K562 (cell line): ENCODE measurements at regions not wholly inside any gene's neighbourhood (a gene's known extent, or its start where the extent isn't known, plus 50 kb on each side); places are given as distances from the start of the nearest gene placed in this dataset.

ENCODE experiments used
- ATAC-seq: fragments of 200-7000 bp; cut with Tn5 transposase; 3 replicates; pipeline ENCODE4 v1.9.1; 2020; ENCODE audit warnings: moderate library complexity
- BruUV-seq: library from RNA; stranded (reverse); fragments of 400-500 nt; replicated peaks from 2 replicates; lab custom pipeline; 2021; lab: Mats Ljungman, UMichigan
- CTCF ChIA-PET: fragments of 300-600 bp; formaldehyde crosslinking; extraction: SDS; loops from one replicate; lab custom pipeline; 2021; ENCODE audit warnings: low intra/inter-chr PET ratio; lab: Yijun Ruan, JAX
- POLR2A ChIA-PET: fragments of 300-600, 350-650 bp; sonication (Branson Sonifier 250); formaldehyde crosslinking; extraction: SDS; loops from one replicate; lab custom pipeline; 2021; ENCODE audit warnings: antibody characterized with exemption, inconsistent platforms; lab: Yijun Ruan, JAX
- DNase-seq, 4 experiments: peaks; one replicate each; pipeline versions ENCODE4 v3.0.0 to v3.0.0-alpha.2; 2011 to 2018; ENCODE audit warnings: low spot score in 3 of 4, mixed read lengths in 3 of 4; ENCODE audit errors: extremely low read depth in 1 of 4
- FAIRE-seq: peaks from 2 replicates; lab custom pipeline; 2011; peaks lifted over from hg19 to GRCh38; lab: Jason Lieb, UNC
- H2AFZ ChIP-seq: 2 replicates; pipeline ENCODE4 v1.6.0; 2011; ENCODE audit warnings: low read depth, low read length, control low read depth, inconsistent platforms
- H3K27ac ChIP-seq: fragments of 200-600 bp; 3 replicates; pipeline ENCODE4 v1.8.0; 2011; ENCODE audit warnings: low read depth, mild to moderate bottlenecking, control low read depth, inconsistent platforms, low read length, moderate library complexity, mixed read lengths; ENCODE audit errors: extremely low read depth
- H3K27me3 ChIP-seq, 2 experiments: fragments of 300-600 bp in 1 of 2; 2 replicates in 1 of 2; 3 replicates in 1 of 2; pipeline versions ENCODE4 v1.6.0 to v1.8.0; 2011; ENCODE audit warnings: inconsistent platforms in 2 of 2, low read length in 2 of 2, mild to moderate bottlenecking in 1 of 2, mixed read lengths in 1 of 2, moderate library complexity in 1 of 2; ENCODE audit not compliant: control insufficient read depth in 2 of 2, insufficient read depth in 2 of 2
- H3K36me3 ChIP-seq: fragments of 300-600 bp; 3 replicates; pipeline ENCODE4 v1.8.0; 2011; ENCODE audit warnings: mild to moderate bottlenecking, low read length, inconsistent platforms; ENCODE audit not compliant: control insufficient read depth, insufficient read depth
- H3K4me1 ChIP-seq, 2 experiments: fragments of 200-600 bp in 1 of 2; replicated peaks in 1 of 2; 2 replicates in 1 of 2; 3 replicates in 1 of 2; pipeline versions ENCODE4 v1.5.1 to v1.8.0; 2011; ENCODE audit warnings: inconsistent platforms in 2 of 2, low read length in 2 of 2, mild to moderate bottlenecking in 1 of 2, mixed read lengths in 1 of 2, moderate library complexity in 1 of 2; ENCODE audit not compliant: control insufficient read depth in 2 of 2, insufficient read depth in 2 of 2
- H3K4me2 ChIP-seq: 2 replicates; pipeline ENCODE4 v1.6.1; 2011; ENCODE audit warnings: low read length, control low read depth, inconsistent platforms, mixed read lengths; ENCODE audit not compliant: insufficient read depth
- H3K4me3 ChIP-seq: fragments of 200-600 bp; sonication (generic), shearing (Covaris generic); 2 replicates; pipeline ENCODE4 v1.5.1; 2016; ENCODE audit warnings: control low read depth, inconsistent platforms
- H3K79me2 ChIP-seq: fragments of 200-600 bp; 3 replicates; pipeline ENCODE4 v1.8.0; 2011; ENCODE audit warnings: low read length, inconsistent platforms; ENCODE audit not compliant: control insufficient read depth, insufficient read depth
- H3K9ac ChIP-seq, 2 experiments: 2 replicates each; pipeline versions ENCODE4 v1.6.0 to v1.6.1; 2011; ENCODE audit warnings: low read depth in 2 of 2, low read length in 2 of 2, control low read depth in 1 of 2, inconsistent platforms in 1 of 2, mild to moderate bottlenecking in 1 of 2, mixed read lengths in 1 of 2; ENCODE audit not compliant: insufficient read depth in 1 of 2
- H3K9me1 ChIP-seq: one replicate; pipeline ENCODE4 v1.6.0; 2011; ENCODE audit warnings: inconsistent platforms, mild to moderate bottlenecking, low read length, moderate library complexity; ENCODE audit not compliant: control insufficient read depth, insufficient read depth
- H3K9me3 ChIP-seq: replicated peaks from 2 replicates; pipeline ENCODE4 v1.5.1; 2011; ENCODE audit warnings: low read depth, low read length, inconsistent platforms; ENCODE audit not compliant: control insufficient read depth, insufficient read depth
- H4K20me1 ChIP-seq: replicated peaks from 2 replicates; pipeline ENCODE4 v1.6.1; 2011; ENCODE audit warnings: low read length, inconsistent platforms, mixed read lengths; ENCODE audit not compliant: control insufficient read depth, insufficient read depth
- ELF1 ChIP-seq: fragments of 200-800 bp; sonication (Bioruptor generic); IDR thresholded peaks from 2 replicates; pipeline ENCODE4 v1.6.1; 2016; ENCODE audit warnings: missing genetic modification characterization, missing compliant biosample characterization
- ETV1 ChIP-seq: fragments of 450-650 bp; conservative IDR thresholded peaks from 2 replicates; pipeline ENCODE4 v1.6.1; 2016; ENCODE audit warnings: missing genetic modification characterization, control low read depth, low read depth, missing compliant biosample characterization
- ETV6 ChIP-seq, 3 experiments: fragments of 150-350 bp in 1 of 3; sonication (generic) in 1 of 3; formaldehyde crosslinking in 1 of 3; IDR thresholded peaks; 2 replicates each; pipeline versions ENCODE4 v1.6.1 to v1.8.0; 2014 to 2022; ENCODE audit warnings: borderline replicate concordance in 2 of 3, low read depth in 2 of 3, antibody characterized with exemption in 1 of 3, low read length in 1 of 3, mild to moderate bottlenecking in 1 of 3, missing genetic modification reagents in 1 of 3
- WGBS: fragments of 100-300 bp; shearing (Covaris generic); methylation state at CpG from one replicate; pipeline ENCODE4 v1.1.6; 2016; ENCODE audit warnings: low coverage, mixed read lengths; ENCODE audit not compliant: insufficient coverage; ENCODE audit errors: missing lambda C conversion rate; 5-methylcytosine and 5-hydroxymethylcytosine counted together
- in situ Hi-C: fragments of 300-500 bp; cut with MboI; formaldehyde crosslinking; loops from 4 replicates; pipeline ENCODE4 v1.15.0; 2018; ENCODE audit warnings: inconsistent platforms, mixed read lengths
- intact Hi-C: fragments of 100-400 bp; cut with micrococcal nuclease; formaldehyde crosslinking; loops from 2 replicates; pipeline ENCODE4 v1.14.2; 2022
- TF ChIP-seq, protein P1 (sequence below): fragments of 250-450 bp; sonication (Bioruptor Pico); IDR thresholded peaks from 2 replicates; pipeline ENCODE4 v1.5.0; 2020; ENCODE audit warnings: mild to moderate bottlenecking, borderline replicate concordance

DNA sequence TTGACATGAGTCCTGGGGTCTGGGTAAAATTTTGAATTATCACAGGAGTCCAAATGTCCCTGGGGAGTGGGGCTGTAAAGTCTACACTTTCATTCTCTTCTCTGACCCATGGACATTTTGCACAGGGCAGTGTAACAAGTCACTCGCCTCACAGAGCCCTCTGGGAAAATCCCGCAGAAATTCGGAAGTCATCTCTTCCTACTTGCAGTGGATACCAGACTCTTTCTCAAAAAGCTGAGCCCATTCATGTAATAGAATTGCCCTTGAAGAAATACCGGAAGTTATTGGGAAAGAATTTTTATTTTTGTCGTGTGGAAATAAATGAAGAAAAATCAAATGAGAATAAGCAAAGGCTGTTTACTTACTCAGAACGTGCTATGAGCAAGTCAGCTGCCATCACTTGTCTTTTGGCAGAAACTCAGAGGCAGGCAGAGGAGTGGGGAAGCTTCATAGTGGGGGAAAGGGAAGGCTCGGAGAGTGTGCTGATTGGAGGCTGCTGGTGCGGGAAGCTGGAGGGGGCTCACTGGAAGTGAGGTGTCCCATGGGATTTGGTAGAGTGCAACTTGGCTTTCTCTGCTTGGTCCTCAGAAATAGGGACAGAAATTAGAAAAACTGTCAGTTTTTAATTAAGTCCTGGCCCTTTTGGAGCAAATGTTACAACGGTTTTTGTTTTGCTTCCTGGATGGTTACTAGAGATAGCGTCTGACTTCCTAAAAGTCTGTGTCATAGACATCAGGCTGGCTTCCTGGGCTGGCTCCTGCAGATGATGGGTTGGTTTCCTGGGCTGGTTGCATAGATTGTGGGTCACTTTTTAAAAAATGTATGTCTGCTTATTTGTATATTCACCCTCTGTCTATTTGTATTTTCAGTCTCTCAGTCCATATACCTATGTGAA lies 79.8 kb upstream of the EEF1E1 start:
- H3K9ac ChIP-seq = no peak overlapping the region
- no peak for DNase-seq
- peak overlapping the region; percentile 64 for H2AFZ ChIP-seq
- no peak for FAIRE-seq
- peak; percentile 70 for ATAC-seq
- no peaks in the 10 kb centered on the region for H3K9me3 ChIP-seq
- peak overlapping the region; percentile 27 for H3K4me2 ChIP-seq
- 8% methylated on average over 10 of the region's 10 CpGs for WGBS
- in situ Hi-C loops = no loop called here
- no peaks in the 10 kb centered on the region for H3K79me2 ChIP-seq
- no peaks in the 10 kb centered on the region for H3K9me1 ChIP-seq
- 0 out of 5 replicates have a peak, but pooled peaks cover 4 to 5% of the 10 kb centered on the region in 2 experiments for H3K27me3 ChIP-seq
- ChIA-PET CTCF (interaction anchor here (0.7 kb wide), 1 partner anchor 119 kb away, joined by 3 read pairs; no protein-coding TSS in a partner anchor), POLR2A (interaction anchor here (0.6 to 0.7 kb wide), 2 partner anchors 9 to 1959 kb away, joined by 3 read pairs; no protein-coding TSS in a partner anchor)
- no peak overlapping the region for H3K27ac ChIP-seq
- H3K4me1 ChIP-seq = no peaks in the 10 kb centered on the region; a peak in 1 of 5 replicates
- H3K4me3 ChIP-seq = no peak overlapping the region
- no peaks in the 10 kb centered on the region for H3K36me3 ChIP-seq
- TF ChIP-seq ETV1 (tag) (peak; percentile 65), ETV6 (IDR thresholded peaks at IDR 0.05; ENCODE audit: borderline replicate concordance in 1 of 2, low read depth in 2 of 2, low read length in 1 of 2) (peak in 1 of 2 experiments; percentile 79; a peak in 3 of 4 replicates), ETV6 (CRISPR knock-in tag; IDR thresholded peaks at IDR 0.05; ENCODE audit: borderline replicate concordance) (no peak), ELF1 (tag) (peak; percentile 39; the same call in 1 of the 2 replicates)
- TF ChIP-seq, protein P1, sequence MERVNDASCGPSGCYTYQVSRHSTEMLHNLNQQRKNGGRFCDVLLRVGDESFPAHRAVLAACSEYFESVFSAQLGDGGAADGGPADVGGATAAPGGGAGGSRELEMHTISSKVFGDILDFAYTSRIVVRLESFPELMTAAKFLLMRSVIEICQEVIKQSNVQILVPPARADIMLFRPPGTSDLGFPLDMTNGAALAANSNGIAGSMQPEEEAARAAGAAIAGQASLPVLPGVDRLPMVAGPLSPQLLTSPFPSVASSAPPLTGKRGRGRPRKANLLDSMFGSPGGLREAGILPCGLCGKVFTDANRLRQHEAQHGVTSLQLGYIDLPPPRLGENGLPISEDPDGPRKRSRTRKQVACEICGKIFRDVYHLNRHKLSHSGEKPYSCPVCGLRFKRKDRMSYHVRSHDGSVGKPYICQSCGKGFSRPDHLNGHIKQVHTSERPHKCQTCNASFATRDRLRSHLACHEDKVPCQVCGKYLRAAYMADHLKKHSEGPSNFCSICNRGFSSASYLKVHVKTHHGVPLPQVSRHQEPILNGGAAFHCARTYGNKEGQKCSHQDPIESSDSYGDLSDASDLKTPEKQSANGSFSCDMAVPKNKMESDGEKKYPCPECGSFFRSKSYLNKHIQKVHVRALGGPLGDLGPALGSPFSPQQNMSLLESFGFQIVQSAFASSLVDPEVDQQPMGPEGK (CRISPR knock-in tag) = no peak
- intact Hi-C loops = no loop called here
- no peaks in the 10 kb centered on the region for H4K20me1 ChIP-seq
- no TSS peak for BruUV-seq
